ENCODE measurements at regions not wholly inside any gene's neighbourhood (a gene's known extent, or its start where the extent isn't known, plus 50 kb on each side); places are given as distances from the start of the nearest gene placed in this dataset.

- TF ChIP-seq CTCF (IDR thresholded peaks at IDR 0.05) (no peak), FOSL2 (IDR thresholded peaks at IDR 0.05; ENCODE audit: borderline replicate concordance, low read depth) (no peak), GATA2 (CRISPR knock-in tag; IDR thresholded peaks at IDR 0.05) (0 out of 2 replicates have a peak, but pooled peaks have one; percentile 34), TEAD4 (IDR thresholded peaks at IDR 0.05; ENCODE audit: borderline replicate concordance, insufficient read depth) (no peak; the same call in 1 of the 2 replicates), SMC3 (IDR thresholded peaks at IDR 0.05; ENCODE audit: low read depth, low read length) (no peak), JUND (IDR thresholded peaks at IDR 0.05) (no peak), RAD21 (IDR thresholded peaks at IDR 0.05; ENCODE audit: low read length) (peak; percentile 32; the same call in 1 of the 2 replicates), RXRA (IDR thresholded peaks at IDR 0.05; ENCODE audit: borderline replicate concordance, low read depth) (no peak), POLR2AphosphoS5 (IDR thresholded peaks at IDR 0.05; ENCODE audit: low read depth, low read length) (0 out of 2 replicates have a peak, but pooled peaks have one; percentile 26), TCF12 (IDR thresholded peaks at IDR 0.05) (peak; percentile 35; the same call in 1 of the 2 replicates), CHD2 (IDR thresholded peaks at IDR 0.05; ENCODE audit: low read length, partially characterized antibody) (peak; percentile 87)
These were observed 122.3 kb upstream of the CNOT2 start (continued) for GRCh38 chr12:70120970-70121369.

GRCh38 chr12:70121562-70121961, 121.7 kb upstream of the CNOT2 start:
- Histone ChIP-seq H3K79me2 (ENCODE audit: insufficient read depth) (no peaks in the 10 kb centered on the region), H3K27me3 (ENCODE audit: insufficient read depth) (no peaks in the 10 kb centered on the region), H3K9ac (no peak overlapping the region), H3K9me2 (no peaks in the 10 kb centered on the region), H3F3A (replicated peaks; ENCODE audit: insufficient read depth) (no peaks in the 10 kb centered on the region), H3K9me3 (no peaks in the 10 kb centered on the region), H3K4me2 (no peak overlapping the region), H3K4me3 (ENCODE audit: low read depth in 2 of 2, low read length in 1 of 2) (no peak overlapping the region), H4K20me1 (ENCODE audit: insufficient read depth) (no peaks in the 10 kb centered on the region), H3K27ac (ENCODE audit: low read depth in 2 of 2, low read length in 1 of 2) (peak overlapping the region in 1 of 2 experiments; percentile 83; a peak in 1 of 4 replicates), H3K4me1 (ENCODE audit: control insufficient read depth in 1 of 2, insufficient read depth in 2 of 2, low read depth in 1 of 2, low read length in 1 of 2) (peaks cover 0 to 6% of the 10 kb centered on the region in 2 experiments; a peak in 2 of 4 replicates), H3K36me3 (replicated peaks in 1 of 2; ENCODE audit: control insufficient read depth in 1 of 2, insufficient read depth in 2 of 2, low read length in 1 of 2) (no peaks in the 10 kb centered on the region), H2AFZ (ENCODE audit: low read depth) (no peak overlapping the region)
- no peak for DNase-seq
- CTCF ChIA-PET: no interaction called here
- no peak for TF ChIP-seq CTCF (IDR thresholded peaks at IDR 0.05)
- TF ChIP-seq NFIC (IDR thresholded peaks at IDR 0.05; ENCODE audit: borderline replicate concordance): no peak
- TF ChIP-seq NRF1 (IDR thresholded peaks at IDR 0.05; ENCODE audit: low read depth, low read length): no peak
- no peak for TF ChIP-seq MAX (IDR thresholded peaks at IDR 0.05; ENCODE audit: low read depth)
- TF ChIP-seq ELF1 (IDR thresholded peaks at IDR 0.05): no peak
- TF ChIP-seq USF1 (IDR thresholded peaks at IDR 0.05; ENCODE audit: borderline replicate concordance, low read depth): no peak
- TF ChIP-seq GATA2 (CRISPR knock-in tag; IDR thresholded peaks at IDR 0.05): no peak
- TF ChIP-seq JUND (IDR thresholded peaks at IDR 0.05): no peak
- TF ChIP-seq RXRA (IDR thresholded peaks at IDR 0.05; ENCODE audit: borderline replicate concordance, low read depth): no peak
- no peak for TF ChIP-seq RAD21 (IDR thresholded peaks at IDR 0.05; ENCODE audit: low read length)
- no peak for TF ChIP-seq TCF12 (IDR thresholded peaks at IDR 0.05)
- TF ChIP-seq USF2 (IDR thresholded peaks at IDR 0.05; ENCODE audit: borderline replicate concordance, low read depth, low read length): no peak
- no peak for TF ChIP-seq RFX5 (IDR thresholded peaks at IDR 0.05; ENCODE audit: low read length)
- POLR2A ChIA-PET: no interaction called here
- 52% methylated on average over 1 of the region's 1 CpG for WGBS (ENCODE audit: low lambda C conversion rate)
